ENCODE measurements at regions not wholly inside any gene's neighbourhood (a gene's known extent, or its start where the extent isn't known, plus 50 kb on each side); places are given as distances from the start of the nearest gene placed in this dataset.

GRCh38 chr7:156173748-156174353, 361.6 kb upstream of the SHH start:
- no peak for TF ChIP-seq CTCF (IDR thresholded peaks at IDR 0.05)
- ATAC-seq (ENCODE audit: low read depth) (no peak), DNase-seq (no peak)
- Mint-ChIP-seq H3K27me3 (no peaks in the 10 kb centered on the region), H3K9me3 (no peaks in the 10 kb centered on the region), H3K4me1 (no peaks in the 10 kb centered on the region), H3K27ac (no peak overlapping the region), H3K36me3 (ENCODE audit: low read depth) (no peaks in the 10 kb centered on the region), H3K4me3 (no peak overlapping the region)
- intact Hi-C loops (cut with micrococcal nuclease): no loop called here
- ChIA-PET CTCF (no interaction called here), POLR2A (no interaction called here)

DNA sequence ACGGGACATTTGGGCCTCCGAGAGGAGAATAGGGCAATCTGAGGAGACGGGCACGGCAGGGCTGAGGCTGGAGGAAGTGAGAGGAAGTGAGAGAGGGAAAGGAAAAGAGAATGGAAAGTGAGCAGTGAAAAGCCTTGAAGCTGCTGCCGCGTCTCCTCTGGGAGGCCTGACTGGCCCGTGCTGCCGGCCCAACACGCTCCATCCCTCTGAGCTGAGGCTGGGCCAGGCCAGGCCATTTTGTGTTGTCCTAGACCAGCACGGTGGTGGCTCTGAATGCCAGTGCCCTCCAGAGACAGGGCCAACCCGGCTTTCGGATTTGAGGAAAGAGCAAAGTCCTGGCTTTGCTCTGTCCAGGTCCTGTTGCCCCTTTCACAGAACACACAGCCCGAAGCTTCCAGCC, 361.1 kb upstream of the SHH start:
- CTCF ChIA-PET: no interaction called here
- Mint-ChIP-seq H3K27ac (no peak overlapping the region), H3K27me3 (no peaks in the 10 kb centered on the region), H3K4me1 (no peaks in the 10 kb centered on the region), H3K36me3 (ENCODE audit: low read depth) (no peaks in the 10 kb centered on the region), H3K9me3 (no peaks in the 10 kb centered on the region), H3K4me3 (no peak overlapping the region)
- DNase-seq: no peak
- POLR2A ChIA-PET: no interaction called here
- ATAC-seq (ENCODE audit: low read depth): no peak
- intact Hi-C loops (cut with micrococcal nuclease): no loop called here
- no peak for TF ChIP-seq CTCF (IDR thresholded peaks at IDR 0.05)

- DNase-seq (no peak), ATAC-seq (ENCODE audit: low read depth) (no peak)
- Mint-ChIP-seq H3K27me3 (no peaks in the 10 kb centered on the region), H3K4me1 (no peaks in the 10 kb centered on the region), H3K36me3 (ENCODE audit: low read depth) (no peaks in the 10 kb centered on the region), H3K27ac (no peak overlapping the region), H3K4me3 (no peak overlapping the region), H3K9me3 (no peaks in the 10 kb centered on the region)
- ChIA-PET CTCF (no interaction called here), POLR2A (no interaction called here)
- intact Hi-C loops (cut with micrococcal nuclease): no loop called here
- no peak for TF ChIP-seq CTCF (IDR thresholded peaks at IDR 0.05)
These were observed 360.4 kb upstream of the SHH start for GRCh38 chr7:156172638-156173037.

- TF ChIP-seq CTCF (IDR thresholded peaks at IDR 0.05): no peak
- POLR2A ChIA-PET: no interaction called here
- Mint-ChIP-seq H3K27ac (no peak overlapping the region), H3K4me1 (no peaks in the 10 kb centered on the region), H3K36me3 (ENCODE audit: low read depth) (no peaks in the 10 kb centered on the region), H3K4me3 (no peak overlapping the region), H3K27me3 (no peaks in the 10 kb centered on the region), H3K9me3 (no peaks in the 10 kb centered on the region)
- intact Hi-C loops (cut with micrococcal nuclease): no loop called here
- no peak for ATAC-seq (ENCODE audit: low read depth)
- CTCF ChIA-PET: no interaction called here
- no peak for DNase-seq
These were observed 357.5 kb upstream of the SHH start for GRCh38 chr7:156169474-156170370.

DNA sequence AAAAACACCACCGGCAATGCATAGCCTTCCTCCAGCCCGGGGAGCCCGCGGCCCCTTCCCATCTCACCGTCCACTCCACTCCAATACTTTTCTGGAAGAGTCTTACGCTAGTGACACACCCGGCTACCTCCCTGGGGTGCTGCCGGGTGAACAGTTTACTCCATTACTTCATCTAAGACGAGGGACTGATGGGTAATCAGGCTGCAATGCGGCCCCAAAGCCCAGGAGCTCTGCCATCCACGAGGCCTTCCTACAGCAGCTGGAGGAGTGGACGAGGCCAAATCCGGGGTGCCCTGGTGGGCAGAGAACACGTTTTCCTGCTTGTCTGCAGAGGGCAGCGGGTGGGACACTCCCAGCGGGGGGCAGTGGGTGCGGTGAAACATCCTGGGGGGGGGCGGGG, 356.2 kb upstream of the SHH start:
- Mint-ChIP-seq H3K4me1 (no peaks in the 10 kb centered on the region), H3K27me3 (no peaks in the 10 kb centered on the region), H3K4me3 (no peak overlapping the region), H3K9me3 (no peaks in the 10 kb centered on the region), H3K27ac (no peak overlapping the region), H3K36me3 (ENCODE audit: low read depth) (no peaks in the 10 kb centered on the region)
- ChIA-PET CTCF (no interaction called here), POLR2A (no interaction called here)
- ATAC-seq (ENCODE audit: low read depth): no peak
- no peak for DNase-seq
- TF ChIP-seq CTCF (IDR thresholded peaks at IDR 0.05): no peak
- intact Hi-C loops (cut with micrococcal nuclease): no loop called here

Data from activated B cell treated with CpG ODN at 0.5 μM for 24 hours (primary cell).